IPS DF 6.9 (cell line): ENCODE measurements at regions not wholly inside any gene's neighbourhood (a gene's known extent, or its start where the extent isn't known, plus 50 kb on each side); places are given as distances from the start of the nearest gene placed in this dataset.

Source experiments
- DNase-seq: peaks from one replicate; pipeline ENCODE4 v3.0.0-alpha.2; 2013; ENCODE audit warnings: low read depth, low spot score
- H3K27ac ChIP-seq: one replicate; pipeline ENCODE4 v1.5.1; 2013; ENCODE audit warnings: low read length, control low read depth
- H3K27me3 ChIP-seq: 2 replicates; pipeline ENCODE4 v1.6.1; 2013; ENCODE audit warnings: mild to moderate bottlenecking, low read length; ENCODE audit not compliant: control insufficient read depth, insufficient read depth
- H3K36me3 ChIP-seq: 2 replicates; pipeline ENCODE4 v1.6.1; 2013; ENCODE audit warnings: low read length; ENCODE audit not compliant: control insufficient read depth, insufficient read depth
- H3K4me1 ChIP-seq: 2 replicates; pipeline ENCODE4 v1.6.1; 2013; ENCODE audit warnings: low read length; ENCODE audit not compliant: control insufficient read depth, insufficient read depth
- H3K4me3 ChIP-seq: 2 replicates; pipeline ENCODE4 v1.5.1; 2013; ENCODE audit warnings: mild to moderate bottlenecking, low read length
- H3K9me3 ChIP-seq: 2 replicates; pipeline ENCODE4 v1.6.1; 2013; ENCODE audit warnings: low read length, inconsistent platforms; ENCODE audit not compliant: control insufficient read depth, insufficient read depth
- whole genome bisulfite sequencing: extraction: QIAGEN DNeasy Blood & Tissue Kit; methylation state at CpG from one replicate; pipeline ENCODE4 v1.1.7; 2013; ENCODE audit warnings: mixed read lengths, missing lambda C conversion rate; ENCODE audit not compliant: insufficient read length, insufficient coverage; 5-methylcytosine and 5-hydroxymethylcytosine counted together

- Histone ChIP-seq H3K36me3 (no peaks in the 10 kb centered on the region), H3K27me3 (no peaks in the 10 kb centered on the region), H3K9me3 (no peaks in the 10 kb centered on the region), H3K27ac (no peak overlapping the region), H3K4me1 (no peaks in the 10 kb centered on the region), H3K4me3 (no peak overlapping the region)
- no peak for DNase-seq
- WGBS: no CpG with 5 or more reads among the region's 7 CpGs
Measured at GRCh38 chr3:127365163-127365798, 77.4 kb upstream of the PRR20G start.

- DNase-seq: no peak
- no peaks in the 10 kb centered on the region for H3K36me3 ChIP-seq
- WGBS: no CpG with 5 or more reads among the region's 3 CpGs
Measured at GRCh38 chr3:127363891-127364290, 76.0 kb upstream of the PRR20G start.

GRCh38 chr3:127363171-127363570, 75.3 kb upstream of the PRR20G start:
- no peaks in the 10 kb centered on the region for H3K4me1 ChIP-seq
- H3K27ac ChIP-seq: no peak overlapping the region
- H3K4me3 ChIP-seq: no peak overlapping the region
- no peak for DNase-seq
- H3K9me3 ChIP-seq: no peaks in the 10 kb centered on the region
- no peaks in the 10 kb centered on the region for H3K36me3 ChIP-seq
- WGBS: no CpG with 5 or more reads among the region's 13 CpGs
- no peaks in the 10 kb centered on the region for H3K27me3 ChIP-seq

More at GRCh38 chr3:127363891-127364290, 76.0 kb upstream of the PRR20G start:
- H3K9me3 ChIP-seq: no peaks in the 10 kb centered on the region
- no peak overlapping the region for H3K27ac ChIP-seq
- H3K27me3 ChIP-seq: no peaks in the 10 kb centered on the region
- no peak overlapping the region for H3K4me3 ChIP-seq
- H3K4me1 ChIP-seq: no peaks in the 10 kb centered on the region

GRCh38 chr3:127360647-127361046, 72.8 kb upstream of the PRR20G start:
- no peaks in the 10 kb centered on the region for H3K36me3 ChIP-seq
- WGBS: no CpG with 5 or more reads among the region's 7 CpGs
- H3K4me3 ChIP-seq: no peak overlapping the region

GRCh38 chr3:127358641-127359040, 70.8 kb upstream of the PRR20G start:
- Histone ChIP-seq H3K4me1 (no peaks in the 10 kb centered on the region), H3K36me3 (no peaks in the 10 kb centered on the region), H3K9me3 (peaks cover 3% of the 10 kb centered on the region), H3K4me3 (no peak overlapping the region), H3K27me3 (no peaks in the 10 kb centered on the region), H3K27ac (no peak overlapping the region)
- DNase-seq: no peak
- no CpG with 5 or more reads among the region's 6 CpGs for WGBS

More at GRCh38 chr3:127360647-127361046, 72.8 kb upstream of the PRR20G start:
- Histone ChIP-seq H3K4me1 (no peaks in the 10 kb centered on the region), H3K27ac (no peak overlapping the region), H3K9me3 (peaks cover 3% of the 10 kb centered on the region), H3K27me3 (no peaks in the 10 kb centered on the region)
- no peak for DNase-seq

GRCh38 chr3:127356381-127356780, 68.5 kb upstream of the PRR20G start:
- no peak for DNase-seq
- Histone ChIP-seq H3K27ac (no peak overlapping the region), H3K4me1 (no peaks in the 10 kb centered on the region), H3K9me3 (peaks cover 3% of the 10 kb centered on the region), H3K36me3 (no peaks in the 10 kb centered on the region), H3K27me3 (no peaks in the 10 kb centered on the region), H3K4me3 (no peak overlapping the region)
- WGBS: no CpG with 5 or more reads among the region's 2 CpGs

GRCh38 chr3:127354761-127355160, 66.9 kb upstream of the PRR20G start:
- Histone ChIP-seq H3K36me3 (no peaks in the 10 kb centered on the region), H3K27ac (no peak overlapping the region), H3K4me1 (no peaks in the 10 kb centered on the region), H3K4me3 (no peak overlapping the region), H3K27me3 (no peaks in the 10 kb centered on the region), H3K9me3 (peaks cover 3% of the 10 kb centered on the region)
- no CpG with 5 or more reads among the region's 3 CpGs for WGBS
- DNase-seq: no peak

GRCh38 chr3:127352612-127353011, 64.8 kb upstream of the PRR20G start:
- Histone ChIP-seq H3K27me3 (no peaks in the 10 kb centered on the region), H3K4me1 (no peaks in the 10 kb centered on the region), H3K36me3 (no peaks in the 10 kb centered on the region), H3K27ac (no peak overlapping the region), H3K9me3 (peaks cover 3% of the 10 kb centered on the region), H3K4me3 (no peak overlapping the region)
- DNase-seq: no peak
- WGBS: no CpG with 5 or more reads among the region's 4 CpGs

GRCh38 chr3:127351775-127352350, 64.0 kb upstream of the PRR20G start:
- WGBS: no CpG with 5 or more reads among the region's 12 CpGs
- Histone ChIP-seq H3K27ac (no peak overlapping the region), H3K27me3 (no peaks in the 10 kb centered on the region), H3K36me3 (no peaks in the 10 kb centered on the region), H3K9me3 (peaks cover 3% of the 10 kb centered on the region), H3K4me1 (no peaks in the 10 kb centered on the region), H3K4me3 (no peak overlapping the region)
- DNase-seq: no peak

- H3K27ac ChIP-seq: no peak overlapping the region
- no peaks in the 10 kb centered on the region for H3K27me3 ChIP-seq
- H3K36me3 ChIP-seq: no peaks in the 10 kb centered on the region
- H3K4me1 ChIP-seq: no peaks in the 10 kb centered on the region
- no CpG with 5 or more reads among the region's 10 CpGs for WGBS
- no peak for DNase-seq
- peaks cover under 1% of the 10 kb centered on the region; the same call in 1 of the 2 replicates for H3K9me3 ChIP-seq
- H3K4me3 ChIP-seq: no peak overlapping the region
Measured at GRCh38 chr3:127351321-127351720, 63.5 kb upstream of the PRR20G start.
